Gastroesophageal sphincter (tissue), 4 donors: ENCODE measurements at regions not wholly inside any gene's neighbourhood (a gene's known extent, or its start where the extent isn't known, plus 50 kb on each side); places are given as distances from the start of the nearest gene placed in this dataset.

Experiments
- ATAC-seq: fragments of 150-250 bp; one replicate; pipeline ENCODE4 v1.9.1; 2016; ENCODE audit warnings: mild to moderate bottlenecking, moderate library complexity
- H3K27ac ChIP-seq, 4 donors: fragments of 200-600 bp; sonication (generic) in 3 of 4; 1 replicate in 3 of 4; 2 replicates in 1 of 4; pipeline ENCODE4 v1.5.1; 2016 to 2019
- H3K27me3 ChIP-seq: fragments of 200-600 bp; sonication (generic); one replicate; pipeline ENCODE4 v1.5.1; 2019
- H3K36me3 ChIP-seq, 2 donors: fragments of 200-600 bp; sonication (generic); one replicate each; pipeline ENCODE4 v1.5.1; 2019; ENCODE audit warnings: control low read depth in 1 of 2
- H3K4me1 ChIP-seq, 3 donors: fragments of 200-600 bp; sonication (generic); 1 replicate in 2 of 3; 2 replicates in 1 of 3; pipeline ENCODE4 v1.5.1; 2016 to 2019; ENCODE audit warnings: control low read depth in 2 of 3
- H3K4me3 ChIP-seq, 2 donors: fragments of 200-600 bp; sonication (generic); one replicate each; pipeline ENCODE4 v1.5.1; 2019; ENCODE audit warnings: mild to moderate bottlenecking in 1 of 2, moderate library complexity in 1 of 2
- H3K9me3 ChIP-seq, 3 donors: fragments of 200-600 bp; sonication (generic); one replicate each; pipeline ENCODE4 v1.5.1; 2017 to 2019; ENCODE audit warnings: control low read depth in 2 of 3
- EP300 ChIP-seq: sonication (generic); formaldehyde crosslinking; IDR thresholded peaks from one replicate; pipeline ENCODE4 v1.6.1; 2017; ENCODE audit warnings: antibody characterized with exemption, mild to moderate bottlenecking
- POLR2A ChIP-seq, 2 donors: fragments of 450-650 bp; IDR thresholded peaks; one replicate each; pipeline ENCODE4 v1.6.1; 2017; ENCODE audit warnings: antibody characterized with exemption in 2 of 2, mild to moderate bottlenecking in 2 of 2, moderate library complexity in 1 of 2
- POLR2AphosphoS5 ChIP-seq: sonication (generic); formaldehyde crosslinking; IDR thresholded peaks from one replicate; pipeline ENCODE4 v1.6.1; 2017; ENCODE audit warnings: antibody characterized with exemption
- WGBS, 2 donors: methylation state at CpG; one replicate each; pipeline ENCODE4 v1.1.5; 2018; ENCODE audit warnings: low coverage in 1 of 2; 5-methylcytosine and 5-hydroxymethylcytosine counted together
- TF ChIP-seq, protein P1 (sequence below), 4 experiments: fragments of 200-600 bp in 2 of 4; fragments of 450-650 bp in 2 of 4; sonication (generic) in 1 of 4; IDR thresholded peaks; one replicate each; pipeline ENCODE4 v1.5.1; 2017 to 2019; ENCODE audit warnings: antibody characterized with exemption in 4 of 4, mild to moderate bottlenecking in 2 of 4, moderate library complexity in 2 of 4

DNA sequence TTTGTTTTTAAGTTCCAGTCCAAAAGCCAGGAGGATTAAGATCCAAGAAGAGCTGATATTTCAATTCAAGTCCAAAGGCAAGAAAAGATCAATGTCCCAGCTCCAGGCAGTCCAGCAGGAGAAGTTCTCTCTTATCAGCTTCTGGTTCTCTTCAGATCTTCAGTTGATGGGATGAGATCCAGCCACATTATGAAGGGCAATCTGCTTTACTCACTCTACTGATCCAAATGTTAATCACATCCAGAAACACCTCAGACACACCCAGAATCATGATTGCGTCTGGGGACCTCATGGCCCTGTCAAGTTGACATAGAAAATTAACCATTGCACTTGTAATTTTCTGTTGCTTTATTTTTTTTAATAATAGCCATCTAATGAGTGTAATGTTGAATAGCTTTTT lies 178.4 kb downstream of the HERPUD2 start:
- Histone ChIP-seq H3K27ac (no peak overlapping the region), H3K4me1 (no peaks in the 10 kb centered on the region), H3K4me3 (no peak overlapping the region), H3K27me3 (peaks cover 8% of the 10 kb centered on the region), H3K9me3 (no peaks in the 10 kb centered on the region), H3K36me3 (no peaks in the 10 kb centered on the region)
- 69 to 83% methylated on average over 1 of the region's 1 CpG for WGBS, 2 donors
- TF ChIP-seq POLR2AphosphoS5 (no peak), EP300 (no peak), POLR2A (IDR thresholded peaks at IDR 0.05) (no peak)
- TF ChIP-seq, protein P1, sequence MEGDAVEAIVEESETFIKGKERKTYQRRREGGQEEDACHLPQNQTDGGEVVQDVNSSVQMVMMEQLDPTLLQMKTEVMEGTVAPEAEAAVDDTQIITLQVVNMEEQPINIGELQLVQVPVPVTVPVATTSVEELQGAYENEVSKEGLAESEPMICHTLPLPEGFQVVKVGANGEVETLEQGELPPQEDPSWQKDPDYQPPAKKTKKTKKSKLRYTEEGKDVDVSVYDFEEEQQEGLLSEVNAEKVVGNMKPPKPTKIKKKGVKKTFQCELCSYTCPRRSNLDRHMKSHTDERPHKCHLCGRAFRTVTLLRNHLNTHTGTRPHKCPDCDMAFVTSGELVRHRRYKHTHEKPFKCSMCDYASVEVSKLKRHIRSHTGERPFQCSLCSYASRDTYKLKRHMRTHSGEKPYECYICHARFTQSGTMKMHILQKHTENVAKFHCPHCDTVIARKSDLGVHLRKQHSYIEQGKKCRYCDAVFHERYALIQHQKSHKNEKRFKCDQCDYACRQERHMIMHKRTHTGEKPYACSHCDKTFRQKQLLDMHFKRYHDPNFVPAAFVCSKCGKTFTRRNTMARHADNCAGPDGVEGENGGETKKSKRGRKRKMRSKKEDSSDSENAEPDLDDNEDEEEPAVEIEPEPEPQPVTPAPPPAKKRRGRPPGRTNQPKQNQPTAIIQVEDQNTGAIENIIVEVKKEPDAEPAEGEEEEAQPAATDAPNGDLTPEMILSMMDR (IDR thresholded peaks at IDR 0.05): no peak
- ATAC-seq: no peak

DNA sequence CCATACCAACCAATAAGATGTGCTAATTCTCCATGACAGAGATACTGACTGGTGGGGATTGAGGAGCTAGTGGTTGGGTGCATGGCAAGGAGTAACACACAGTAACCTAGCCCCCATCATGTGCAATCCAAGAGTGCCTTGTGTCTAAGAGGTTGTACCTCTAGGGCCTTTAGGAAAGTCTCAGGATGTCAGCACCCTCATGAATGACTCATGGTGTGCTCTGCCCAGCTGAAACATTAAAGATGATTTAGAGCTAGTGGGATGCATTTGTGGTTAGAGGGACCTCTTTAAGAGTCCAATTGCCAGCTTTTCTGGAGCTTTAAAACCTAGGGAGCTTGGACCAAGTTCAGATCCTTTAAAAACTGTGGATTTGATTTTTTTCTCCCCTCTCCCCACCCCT lies 181.1 kb downstream of the HERPUD2 start:
- ATAC-seq: no peak

DNA sequence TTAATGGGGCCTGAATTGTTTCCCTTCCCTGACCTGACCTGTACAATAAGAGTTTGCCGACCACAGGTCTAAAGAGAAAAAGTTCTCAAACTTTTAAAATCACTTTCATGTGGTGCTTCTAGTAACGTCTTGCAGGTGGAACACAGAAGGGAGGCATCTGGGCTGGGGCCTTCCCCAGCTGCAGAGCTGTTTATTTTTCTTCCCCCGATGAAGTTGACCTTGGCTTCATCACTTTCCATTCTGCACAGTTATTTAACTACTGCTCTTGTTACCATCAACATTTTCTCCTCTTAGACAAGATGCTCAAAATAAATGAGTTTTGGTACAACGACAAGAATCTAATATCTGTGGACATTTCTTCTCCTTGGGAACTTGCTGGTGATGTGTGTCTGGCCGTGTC lies 181.7 kb downstream of the HERPUD2 start:
- no peak for ATAC-seq
- no peaks in the 10 kb centered on the region for H3K4me1 ChIP-seq
- H3K9me3 ChIP-seq: no peaks in the 10 kb centered on the region
- H3K27me3 ChIP-seq: no peaks in the 10 kb centered on the region
- no peak overlapping the region for H3K27ac ChIP-seq
- no peaks in the 10 kb centered on the region for H3K36me3 ChIP-seq
- no peak overlapping the region for H3K4me3 ChIP-seq
- 36 to 43% methylated on average over 4 to 5 of the region's 5 CpGs for WGBS, 2 donors
- TF ChIP-seq, protein P1 (IDR thresholded peaks at IDR 0.05): no peak
- TF ChIP-seq EP300 (no peak), POLR2AphosphoS5 (no peak), POLR2A (IDR thresholded peaks at IDR 0.05) (no peak)

More for the DNA sequence above, 181.1 kb downstream of the HERPUD2 start:
- Histone ChIP-seq H3K4me3 (no peak overlapping the region), H3K36me3 (no peaks in the 10 kb centered on the region), H3K27me3 (no peaks in the 10 kb centered on the region), H3K27ac (no peak overlapping the region), H3K4me1 (no peaks in the 10 kb centered on the region), H3K9me3 (no peaks in the 10 kb centered on the region)
- no peak for TF ChIP-seq POLR2AphosphoS5
- TF ChIP-seq, protein P1 (IDR thresholded peaks at IDR 0.05): no peak
- no peak for TF ChIP-seq POLR2A (IDR thresholded peaks at IDR 0.05)
- no peak for TF ChIP-seq EP300

DNA sequence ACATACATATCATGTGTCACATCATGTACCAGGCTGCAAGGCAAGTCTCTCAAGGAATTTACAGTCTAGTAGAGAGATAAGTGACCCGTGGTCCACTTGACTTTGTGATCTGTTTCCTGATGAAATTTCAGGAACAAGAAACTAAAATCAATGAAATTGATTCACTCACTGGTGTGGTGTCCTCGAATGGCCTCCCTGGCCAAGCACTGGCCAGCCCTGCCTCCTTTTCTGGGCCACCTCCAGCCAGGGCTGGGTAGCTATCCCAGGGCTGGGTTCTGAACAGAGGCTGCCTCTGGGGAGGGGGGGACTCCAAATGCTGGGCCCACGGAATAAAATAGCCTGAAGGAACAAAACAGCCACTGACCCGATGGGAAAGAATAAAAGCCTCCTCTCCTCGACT lies 182.2 kb downstream of the HERPUD2 start:
- Histone ChIP-seq H3K27ac (no peak overlapping the region), H3K4me1 (no peaks in the 10 kb centered on the region), H3K4me3 (no peak overlapping the region), H3K36me3 (no peaks in the 10 kb centered on the region), H3K27me3 (no peaks in the 10 kb centered on the region), H3K9me3 (no peaks in the 10 kb centered on the region)
- whole genome bisulfite sequencing, 2 donors: 57 to 87% methylated on average over 3 of the region's 5 CpGs
- ATAC-seq: no peak
- TF ChIP-seq EP300 (no peak), POLR2A (IDR thresholded peaks at IDR 0.05) (no peak)
- TF ChIP-seq, protein P1 (IDR thresholded peaks at IDR 0.05): no peak

DNA sequence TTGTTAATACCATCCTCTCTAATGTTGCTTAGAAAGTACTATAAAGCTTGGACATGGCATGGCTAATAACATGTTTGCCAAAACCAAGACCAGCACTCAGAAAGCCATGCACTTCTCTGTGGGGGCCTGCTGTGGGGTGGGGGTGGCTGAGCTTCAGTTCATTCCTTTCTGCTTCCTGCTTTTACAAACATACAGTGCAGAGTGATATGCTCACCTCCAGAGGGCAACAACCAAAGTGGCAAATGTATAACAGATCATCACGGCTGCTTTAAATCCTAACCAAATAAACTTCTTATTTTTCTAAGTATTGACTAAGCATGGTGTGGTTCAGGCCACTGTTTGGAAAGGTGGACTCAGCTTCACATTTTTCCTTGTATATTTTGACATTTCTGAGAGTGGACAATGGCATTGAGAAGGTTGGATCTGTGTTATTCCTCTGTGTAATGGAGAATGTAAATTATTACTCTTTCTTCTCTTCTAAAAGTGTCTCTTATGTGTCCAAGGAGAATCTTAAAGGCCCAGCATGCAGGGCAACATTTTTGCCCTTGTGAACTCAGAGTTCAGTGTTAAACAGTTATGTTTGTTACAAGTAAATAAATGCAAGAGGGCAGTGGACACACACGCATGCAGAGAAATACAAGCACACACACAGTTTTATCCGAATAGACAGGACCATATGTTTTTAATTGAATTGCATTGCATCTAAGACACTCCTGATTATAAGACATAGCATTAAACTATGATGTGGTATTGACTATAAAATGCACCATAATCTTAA lies 186.1 kb downstream of the HERPUD2 start:
- ATAC-seq: no peak
- H3K4me3 ChIP-seq: no peak overlapping the region
- 79% methylated on average over 3 of the region's 3 CpGs for WGBS, 2 donors
- no peaks in the 10 kb centered on the region for H3K4me1 ChIP-seq
- H3K36me3 ChIP-seq: no peaks in the 10 kb centered on the region
- no peaks in the 10 kb centered on the region for H3K27me3 ChIP-seq
- H3K9me3 ChIP-seq: no peaks in the 10 kb centered on the region
- TF ChIP-seq, protein P1 (IDR thresholded peaks at IDR 0.05): no peak
- no peak for TF ChIP-seq POLR2A (IDR thresholded peaks at IDR 0.05)
- TF ChIP-seq EP300: no peak
- no peak for TF ChIP-seq POLR2AphosphoS5
- no peak overlapping the region for H3K27ac ChIP-seq
